SK-N-SH (cell line): ENCODE measurements at regions not wholly inside any gene's neighbourhood (a gene's known extent, or its start where the extent isn't known, plus 50 kb on each side); places are given as distances from the start of the nearest gene placed in this dataset.

Source experiments
- CTCF ChIA-PET: fragments of 300-600, 350-600 bp; formaldehyde crosslinking; extraction: SDS; loops from one replicate; lab custom pipeline; 2021; lab: Yijun Ruan, JAX
- POLR2A ChIA-PET: fragments of 350-600 bp; sonication (Branson Sonifier 250); formaldehyde crosslinking; extraction: SDS; loops from one replicate; lab custom pipeline; 2020; ENCODE audit warnings: antibody characterized with exemption, inconsistent platforms; lab: Yijun Ruan, JAX
- DNase-seq: peaks from one replicate; pipeline ENCODE4 v3.0.0; 2012
- H2AFZ ChIP-seq: fragments of 200-600 bp; sonication (generic); 2 replicates; pipeline ENCODE4 v1.8.1; 2016; ENCODE audit warnings: antibody characterized with exemption, mild to moderate bottlenecking, low read depth
- H3F3A ChIP-seq: fragments of 200-600 bp; sonication (generic); replicated peaks from 2 replicates; pipeline ENCODE3; 2016; ENCODE audit warnings: antibody characterized with exemption, mild to moderate bottlenecking; ENCODE audit not compliant: insufficient read depth
- H3K27ac ChIP-seq, 2 experiments: fragments of 200-500 bp in 1 of 2; fragments of 200-600 bp in 1 of 2; sonication (Bioruptor generic) in 1 of 2; sonication (generic), shearing (Covaris generic) in 1 of 2; 2 replicates each; pipeline versions ENCODE4 v1.5.1 to v1.6.1; 2014 to 2016; ENCODE audit warnings: low read depth in 2 of 2, inconsistent platforms in 1 of 2, low read length in 1 of 2, mild to moderate bottlenecking in 1 of 2, mixed read lengths in 1 of 2
- H3K27me3 ChIP-seq: fragments of 200-600 bp; sonication (generic), shearing (Covaris generic); 2 replicates; pipeline ENCODE4 v1.6.1; 2016; ENCODE audit warnings: mixed run types; ENCODE audit not compliant: insufficient read depth
- H3K36me3 ChIP-seq, 2 experiments: fragments of 200-500 bp in 1 of 2; fragments of 200-600 bp in 1 of 2; sonication (Bioruptor generic) in 1 of 2; sonication (generic) in 1 of 2; replicated peaks in 1 of 2; 2 replicates each; pipeline versions ENCODE3 to v1.5.1; 2014 to 2016; ENCODE audit warnings: low read length in 1 of 2, mild to moderate bottlenecking in 1 of 2; ENCODE audit not compliant: insufficient read depth in 2 of 2, control insufficient read depth in 1 of 2
- H3K4me1 ChIP-seq, 2 experiments: fragments of 200-500 bp in 1 of 2; fragments of 200-600 bp in 1 of 2; sonication (Bioruptor generic) in 1 of 2; sonication (generic), shearing (Covaris generic) in 1 of 2; 2 replicates each; pipeline versions ENCODE4 v1.5.1 to v1.6.1; 2014 to 2016; ENCODE audit warnings: low read depth in 1 of 2, low read length in 1 of 2, mixed run types in 1 of 2; ENCODE audit not compliant: insufficient read depth in 2 of 2, control insufficient read depth in 1 of 2
- H3K4me2 ChIP-seq: fragments of 200-600 bp; sonication (generic), shearing (Covaris generic); 2 replicates; pipeline ENCODE4 v1.6.1; 2017; ENCODE audit warnings: mixed run types
- H3K4me3 ChIP-seq, 2 experiments: fragments of 200-500 bp in 1 of 2; fragments of 200-600 bp in 1 of 2; sonication (Bioruptor generic) in 1 of 2; sonication (generic), shearing (Covaris generic) in 1 of 2; 2 replicates each; pipeline versions ENCODE4 v1.5.1 to v1.8.1; 2014 to 2016; ENCODE audit warnings: low read depth in 2 of 2, inconsistent platforms in 1 of 2, low read length in 1 of 2, mild to moderate bottlenecking in 1 of 2, mixed read lengths in 1 of 2, moderate library complexity in 1 of 2
- H3K79me2 ChIP-seq: fragments of 200-600 bp; sonication (generic); 2 replicates; pipeline ENCODE4 v1.8.1; 2017; ENCODE audit warnings: mild to moderate bottlenecking; ENCODE audit not compliant: insufficient read depth
- H3K9ac ChIP-seq: fragments of 200-600 bp; sonication (generic); 2 replicates; pipeline ENCODE4 v1.6.1; 2017; ENCODE audit warnings: mixed run types
- H3K9me2 ChIP-seq: fragments of 200-600 bp; sonication (generic); 2 replicates; pipeline ENCODE4 v1.6.1; 2017; ENCODE audit warnings: mixed run types
- H3K9me3 ChIP-seq: fragments of 200-600 bp; sonication (generic); 2 replicates; pipeline ENCODE4 v1.6.1; 2017; ENCODE audit warnings: mixed run types, mild to moderate bottlenecking, moderate library complexity
- H4K20me1 ChIP-seq: fragments of 200-600 bp; sonication (generic); 2 replicates; pipeline ENCODE4 v1.6.1; 2017; ENCODE audit warnings: mild to moderate bottlenecking, mixed run types; ENCODE audit not compliant: insufficient read depth
- CHD2 ChIP-seq: fragments of 150-350 bp; IDR thresholded peaks from 2 replicates; pipeline ENCODE4 v1.6.1; 2018; ENCODE audit warnings: low read length; ENCODE audit not compliant: partially characterized antibody
- FOXJ3 ChIP-seq: sonication (generic); formaldehyde crosslinking; IDR thresholded peaks from 2 replicates; pipeline ENCODE4 v1.5.1; 2020; ENCODE audit warnings: mild to moderate bottlenecking, missing genetic modification reagents
- GATA2 ChIP-seq: sonication (generic); formaldehyde crosslinking; IDR thresholded peaks from 2 replicates; pipeline ENCODE4 v1.5.0; 2020; ENCODE audit warnings: mild to moderate bottlenecking, missing genetic modification reagents
- JUND ChIP-seq: IDR thresholded peaks from 2 replicates; pipeline ENCODE4 v1.4.0; 2012
- MEF2A ChIP-seq: IDR thresholded peaks from 2 replicates; pipeline ENCODE4 v1.4.0; 2012; ENCODE audit warnings: low read depth, borderline replicate concordance
- MXI1 ChIP-seq: IDR thresholded peaks from 2 replicates; pipeline ENCODE4 v1.6.1; 2012; ENCODE audit warnings: mild to moderate bottlenecking, low read depth, low read length, improper control_type of control experiment
- NRF1 ChIP-seq: IDR thresholded peaks from 2 replicates; pipeline ENCODE4 v1.6.1; 2012; ENCODE audit warnings: low read depth, mild to moderate bottlenecking, low read length
- RXRA ChIP-seq: IDR thresholded peaks from 2 replicates; pipeline ENCODE4 v1.4.0; 2012; ENCODE audit warnings: low read depth, mild to moderate bottlenecking, borderline replicate concordance
- SIN3A ChIP-seq: IDR thresholded peaks from 2 replicates; pipeline ENCODE4 v1.6.1; 2012; ENCODE audit warnings: low read depth, mild to moderate bottlenecking, low read length, moderate library complexity, borderline replicate concordance
- SMC3 ChIP-seq: IDR thresholded peaks from 2 replicates; pipeline ENCODE4 v1.6.1; 2012; ENCODE audit warnings: low read depth, low read length, improper control_type of control experiment
- TAF1 ChIP-seq: IDR thresholded peaks from 2 replicates; pipeline ENCODE4 v1.6.1; 2012; ENCODE audit warnings: low read depth, mild to moderate bottlenecking, low read length, moderate library complexity, borderline replicate concordance
- TCF12 ChIP-seq: IDR thresholded peaks from 2 replicates; pipeline ENCODE4 v1.4.0; 2012
- YY1 ChIP-seq: IDR thresholded peaks from 2 replicates; pipeline ENCODE4 v1.4.0; 2012; ENCODE audit warnings: low read depth, mild to moderate bottlenecking
- WGBS: methylation state at CpG from one replicate; pipeline ENCODE4 v1.1.6; 2017; ENCODE audit warnings: low lambda C conversion rate; 5-methylcytosine and 5-hydroxymethylcytosine counted together
- TF ChIP-seq, protein P1 (sequence below): IDR thresholded peaks from 2 replicates; pipeline ENCODE4 v1.6.1; 2012; ENCODE audit warnings: mild to moderate bottlenecking, low read depth, low read length, moderate library complexity
- TF ChIP-seq, protein P2 (sequence below): IDR thresholded peaks from 2 replicates; pipeline ENCODE4 v1.4.0; 2012; ENCODE audit warnings: low read depth
- TF ChIP-seq, protein P3 (sequence below): IDR thresholded peaks from 2 replicates; pipeline ENCODE4; 2012
- TF ChIP-seq, protein P4 (sequence below): fragments of 150-350 bp; IDR thresholded peaks from 2 replicates; pipeline ENCODE4 v1.6.1; 2017; ENCODE audit warnings: antibody characterized with exemption, low read length, low read depth, borderline replicate concordance
- TF ChIP-seq, protein P5 (sequence below): fragments of 150-350 bp; IDR thresholded peaks from 2 replicates; pipeline ENCODE4 v1.6.1; 2016; ENCODE audit warnings: mild to moderate bottlenecking, low read depth, low read length
- TF ChIP-seq, protein P6 (sequence below): IDR thresholded peaks from 2 replicates; pipeline ENCODE4 v1.4.0; 2012; ENCODE audit warnings: low read depth, borderline replicate concordance
- TF ChIP-seq, protein P7 (sequence below): fragments of 200-600 bp; sonication (generic); IDR thresholded peaks from 2 replicates; pipeline ENCODE4 v1.6.1; 2017; ENCODE audit warnings: antibody characterized with exemption, mild to moderate bottlenecking, moderate library complexity

DNA sequence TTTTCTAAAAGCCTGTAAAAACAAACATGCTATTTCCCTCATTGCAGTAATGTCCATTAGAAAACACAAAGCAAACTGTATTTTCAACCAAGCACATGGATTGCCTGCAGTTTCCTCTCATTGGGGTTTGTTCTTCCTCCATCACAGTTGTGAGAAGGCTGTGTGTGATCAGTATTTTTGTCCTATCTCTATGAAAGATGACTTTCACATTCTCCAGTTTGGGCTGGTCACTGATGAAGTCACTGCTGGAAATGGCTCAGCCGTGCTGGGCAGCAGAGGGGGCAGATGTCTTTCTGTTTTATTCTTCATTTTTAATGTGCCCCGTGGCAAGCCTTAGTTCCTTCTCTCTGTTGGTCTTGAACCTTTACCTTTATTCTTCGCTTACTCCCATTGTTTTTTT, 288.9 kb upstream of the MPDZ start (continued):
- TF ChIP-seq, protein P1, sequence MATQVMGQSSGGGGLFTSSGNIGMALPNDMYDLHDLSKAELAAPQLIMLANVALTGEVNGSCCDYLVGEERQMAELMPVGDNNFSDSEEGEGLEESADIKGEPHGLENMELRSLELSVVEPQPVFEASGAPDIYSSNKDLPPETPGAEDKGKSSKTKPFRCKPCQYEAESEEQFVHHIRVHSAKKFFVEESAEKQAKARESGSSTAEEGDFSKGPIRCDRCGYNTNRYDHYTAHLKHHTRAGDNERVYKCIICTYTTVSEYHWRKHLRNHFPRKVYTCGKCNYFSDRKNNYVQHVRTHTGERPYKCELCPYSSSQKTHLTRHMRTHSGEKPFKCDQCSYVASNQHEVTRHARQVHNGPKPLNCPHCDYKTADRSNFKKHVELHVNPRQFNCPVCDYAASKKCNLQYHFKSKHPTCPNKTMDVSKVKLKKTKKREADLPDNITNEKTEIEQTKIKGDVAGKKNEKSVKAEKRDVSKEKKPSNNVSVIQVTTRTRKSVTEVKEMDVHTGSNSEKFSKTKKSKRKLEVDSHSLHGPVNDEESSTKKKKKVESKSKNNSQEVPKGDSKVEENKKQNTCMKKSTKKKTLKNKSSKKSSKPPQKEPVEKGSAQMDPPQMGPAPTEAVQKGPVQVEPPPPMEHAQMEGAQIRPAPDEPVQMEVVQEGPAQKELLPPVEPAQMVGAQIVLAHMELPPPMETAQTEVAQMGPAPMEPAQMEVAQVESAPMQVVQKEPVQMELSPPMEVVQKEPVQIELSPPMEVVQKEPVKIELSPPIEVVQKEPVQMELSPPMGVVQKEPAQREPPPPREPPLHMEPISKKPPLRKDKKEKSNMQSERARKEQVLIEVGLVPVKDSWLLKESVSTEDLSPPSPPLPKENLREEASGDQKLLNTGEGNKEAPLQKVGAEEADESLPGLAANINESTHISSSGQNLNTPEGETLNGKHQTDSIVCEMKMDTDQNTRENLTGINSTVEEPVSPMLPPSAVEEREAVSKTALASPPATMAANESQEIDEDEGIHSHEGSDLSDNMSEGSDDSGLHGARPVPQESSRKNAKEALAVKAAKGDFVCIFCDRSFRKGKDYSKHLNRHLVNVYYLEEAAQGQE = no peak
- TF ChIP-seq FOXJ3 (CRISPR knock-in tag) = no peak
- no peak for TF ChIP-seq SIN3A

DNA sequence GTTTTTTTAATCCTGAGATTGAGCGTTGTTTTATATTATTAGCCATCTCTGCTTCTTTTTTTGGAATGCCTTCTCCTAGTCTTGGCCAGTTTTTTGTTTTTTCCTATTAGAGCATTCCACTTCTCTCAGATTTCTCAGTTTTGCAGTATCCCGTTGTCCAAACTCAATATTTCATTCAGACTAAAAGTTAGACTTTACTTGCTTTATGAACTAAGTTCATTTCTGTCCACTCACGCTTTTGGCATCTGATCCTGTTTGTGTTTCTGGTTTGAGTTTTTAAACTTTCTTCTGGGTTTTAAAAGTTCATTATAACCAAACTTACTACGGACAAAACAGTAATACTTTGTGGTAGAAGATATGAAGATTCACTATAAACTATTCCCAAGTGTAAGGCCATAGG, 288.3 kb upstream of the MPDZ start:
- CTCF ChIA-PET = no interaction called here
- no peak for DNase-seq

More for the DNA sequence above, 288.3 kb upstream of the MPDZ start:
- no peak overlapping the region for H3K4me3 ChIP-seq
- H3K27ac ChIP-seq = no peak overlapping the region
- POLR2A ChIA-PET = no interaction called here
- no peaks in the 10 kb centered on the region for H3K9me3 ChIP-seq
- H3K4me2 ChIP-seq = no peak overlapping the region
- WGBS = 65% methylated on average over 4 of the region's 4 CpGs
- no peak overlapping the region for H3K9ac ChIP-seq
- H3F3A ChIP-seq = no peaks in the 10 kb centered on the region
- peaks cover 0 to 3% of the 10 kb centered on the region in 2 experiments; a peak in 1 of 4 replicates for H3K4me1 ChIP-seq
- no peaks in the 10 kb centered on the region for H4K20me1 ChIP-seq
- no peaks in the 10 kb centered on the region for H3K27me3 ChIP-seq
- no peaks in the 10 kb centered on the region for H3K36me3 ChIP-seq
- TF ChIP-seq RXRA (no peak), SMC3 (no peak), TCF12 (no peak), FOXJ3 (CRISPR knock-in tag) (no peak), MEF2A (no peak), GATA2 (CRISPR knock-in tag) (no peak), JUND (no peak), YY1 (no peak), CHD2 (no peak), NRF1 (no peak), TAF1 (no peak), MXI1 (no peak)
- TF ChIP-seq, protein P2, sequence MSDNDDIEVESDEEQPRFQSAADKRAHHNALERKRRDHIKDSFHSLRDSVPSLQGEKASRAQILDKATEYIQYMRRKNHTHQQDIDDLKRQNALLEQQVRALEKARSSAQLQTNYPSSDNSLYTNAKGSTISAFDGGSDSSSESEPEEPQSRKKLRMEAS = no peak
- TF ChIP-seq, protein P3, sequence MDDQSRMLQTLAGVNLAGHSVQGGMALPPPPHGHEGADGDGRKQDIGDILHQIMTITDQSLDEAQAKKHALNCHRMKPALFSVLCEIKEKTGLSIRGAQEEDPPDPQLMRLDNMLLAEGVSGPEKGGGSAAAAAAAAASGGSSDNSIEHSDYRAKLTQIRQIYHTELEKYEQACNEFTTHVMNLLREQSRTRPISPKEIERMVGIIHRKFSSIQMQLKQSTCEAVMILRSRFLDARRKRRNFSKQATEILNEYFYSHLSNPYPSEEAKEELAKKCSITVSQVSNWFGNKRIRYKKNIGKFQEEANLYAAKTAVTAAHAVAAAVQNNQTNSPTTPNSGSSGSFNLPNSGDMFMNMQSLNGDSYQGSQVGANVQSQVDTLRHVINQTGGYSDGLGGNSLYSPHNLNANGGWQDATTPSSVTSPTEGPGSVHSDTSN = no peak
- TF ChIP-seq, protein P4, sequence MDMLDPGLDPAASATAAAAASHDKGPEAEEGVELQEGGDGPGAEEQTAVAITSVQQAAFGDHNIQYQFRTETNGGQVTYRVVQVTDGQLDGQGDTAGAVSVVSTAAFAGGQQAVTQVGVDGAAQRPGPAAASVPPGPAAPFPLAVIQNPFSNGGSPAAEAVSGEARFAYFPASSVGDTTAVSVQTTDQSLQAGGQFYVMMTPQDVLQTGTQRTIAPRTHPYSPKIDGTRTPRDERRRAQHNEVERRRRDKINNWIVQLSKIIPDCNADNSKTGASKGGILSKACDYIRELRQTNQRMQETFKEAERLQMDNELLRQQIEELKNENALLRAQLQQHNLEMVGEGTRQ = no peak
- TF ChIP-seq, protein P5, sequence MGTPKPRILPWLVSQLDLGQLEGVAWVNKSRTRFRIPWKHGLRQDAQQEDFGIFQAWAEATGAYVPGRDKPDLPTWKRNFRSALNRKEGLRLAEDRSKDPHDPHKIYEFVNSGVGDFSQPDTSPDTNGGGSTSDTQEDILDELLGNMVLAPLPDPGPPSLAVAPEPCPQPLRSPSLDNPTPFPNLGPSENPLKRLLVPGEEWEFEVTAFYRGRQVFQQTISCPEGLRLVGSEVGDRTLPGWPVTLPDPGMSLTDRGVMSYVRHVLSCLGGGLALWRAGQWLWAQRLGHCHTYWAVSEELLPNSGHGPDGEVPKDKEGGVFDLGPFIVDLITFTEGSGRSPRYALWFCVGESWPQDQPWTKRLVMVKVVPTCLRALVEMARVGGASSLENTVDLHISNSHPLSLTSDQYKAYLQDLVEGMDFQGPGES = no peak
- TF ChIP-seq, protein P6, sequence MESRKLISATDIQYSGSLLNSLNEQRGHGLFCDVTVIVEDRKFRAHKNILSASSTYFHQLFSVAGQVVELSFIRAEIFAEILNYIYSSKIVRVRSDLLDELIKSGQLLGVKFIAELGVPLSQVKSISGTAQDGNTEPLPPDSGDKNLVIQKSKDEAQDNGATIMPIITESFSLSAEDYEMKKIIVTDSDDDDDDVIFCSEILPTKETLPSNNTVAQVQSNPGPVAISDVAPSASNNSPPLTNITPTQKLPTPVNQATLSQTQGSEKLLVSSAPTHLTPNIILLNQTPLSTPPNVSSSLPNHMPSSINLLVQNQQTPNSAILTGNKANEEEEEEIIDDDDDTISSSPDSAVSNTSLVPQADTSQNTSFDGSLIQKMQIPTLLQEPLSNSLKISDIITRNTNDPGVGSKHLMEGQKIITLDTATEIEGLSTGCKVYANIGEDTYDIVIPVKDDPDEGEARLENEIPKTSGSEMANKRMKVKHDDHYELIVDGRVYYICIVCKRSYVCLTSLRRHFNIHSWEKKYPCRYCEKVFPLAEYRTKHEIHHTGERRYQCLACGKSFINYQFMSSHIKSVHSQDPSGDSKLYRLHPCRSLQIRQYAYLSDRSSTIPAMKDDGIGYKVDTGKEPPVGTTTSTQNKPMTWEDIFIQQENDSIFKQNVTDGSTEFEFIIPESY = no peak
- TF ChIP-seq, protein P7, sequence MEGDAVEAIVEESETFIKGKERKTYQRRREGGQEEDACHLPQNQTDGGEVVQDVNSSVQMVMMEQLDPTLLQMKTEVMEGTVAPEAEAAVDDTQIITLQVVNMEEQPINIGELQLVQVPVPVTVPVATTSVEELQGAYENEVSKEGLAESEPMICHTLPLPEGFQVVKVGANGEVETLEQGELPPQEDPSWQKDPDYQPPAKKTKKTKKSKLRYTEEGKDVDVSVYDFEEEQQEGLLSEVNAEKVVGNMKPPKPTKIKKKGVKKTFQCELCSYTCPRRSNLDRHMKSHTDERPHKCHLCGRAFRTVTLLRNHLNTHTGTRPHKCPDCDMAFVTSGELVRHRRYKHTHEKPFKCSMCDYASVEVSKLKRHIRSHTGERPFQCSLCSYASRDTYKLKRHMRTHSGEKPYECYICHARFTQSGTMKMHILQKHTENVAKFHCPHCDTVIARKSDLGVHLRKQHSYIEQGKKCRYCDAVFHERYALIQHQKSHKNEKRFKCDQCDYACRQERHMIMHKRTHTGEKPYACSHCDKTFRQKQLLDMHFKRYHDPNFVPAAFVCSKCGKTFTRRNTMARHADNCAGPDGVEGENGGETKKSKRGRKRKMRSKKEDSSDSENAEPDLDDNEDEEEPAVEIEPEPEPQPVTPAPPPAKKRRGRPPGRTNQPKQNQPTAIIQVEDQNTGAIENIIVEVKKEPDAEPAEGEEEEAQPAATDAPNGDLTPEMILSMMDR = no peak
- H2AFZ ChIP-seq = no peak overlapping the region
- H3K79me2 ChIP-seq = no peaks in the 10 kb centered on the region
- no peaks in the 10 kb centered on the region for H3K9me2 ChIP-seq
